Common myeloid progenitor, CD34-positive (primary cell): ENCODE measurements at regions not wholly inside any gene's neighbourhood (a gene's known extent, or its start where the extent isn't known, plus 50 kb on each side); places are given as distances from the start of the nearest gene placed in this dataset.

Source experiments
- CTCF ChIA-PET: fragments of 350-600 bp; sonication (Branson Sonifier 250); formaldehyde crosslinking; loops from one replicate; lab custom pipeline; 2021; ENCODE audit warnings: antibody characterized with exemption; lab: Charles Lee
- POLR2A ChIA-PET: fragments of 350-600 bp; sonication (Branson Sonifier 250); formaldehyde crosslinking; loops from one replicate; lab custom pipeline; 2021; ENCODE audit warnings: antibody characterized with exemption; lab: Charles Lee
- DNase-seq, 3 donors: peaks; one replicate each; pipeline versions ENCODE4 v3.0.0 to v3.0.0-alpha.2; 2013
- H3K27ac ChIP-seq, 2 experiments: 1 replicate in 1 of 2; 2 replicates in 1 of 2; pipeline ENCODE4 v1.7.0; 2013; ENCODE audit warnings: inconsistent platforms in 2 of 2, low read length in 2 of 2, mild to moderate bottlenecking in 2 of 2, low read depth in 1 of 2, moderate library complexity in 1 of 2; ENCODE audit not compliant: severe bottlenecking in 2 of 2, insufficient read depth in 1 of 2, poor library complexity in 1 of 2
- H3K27me3 ChIP-seq, 5 experiments: replicated peaks in 2 of 5; 1 replicate in 3 of 5; 2 replicates in 2 of 5; pipeline versions ENCODE4 v1.6.1 to v1.7.0; 2013; ENCODE audit warnings: low read length in 4 of 5, mild to moderate bottlenecking in 2 of 5, moderate library complexity in 2 of 5, inconsistent platforms in 1 of 5; ENCODE audit not compliant: insufficient read depth in 5 of 5, control insufficient read depth in 4 of 5
- H3K36me3 ChIP-seq, 4 experiments: 1 replicate in 2 of 4; 2 replicates in 2 of 4; pipeline versions ENCODE4 v1.6.1 to v1.7.0; 2013; ENCODE audit warnings: low read length in 3 of 4, control low read depth in 1 of 4, mild to moderate bottlenecking in 1 of 4; ENCODE audit not compliant: control insufficient read depth in 4 of 4, insufficient read depth in 4 of 4
- H3K4me1 ChIP-seq, 4 experiments: 1 replicate in 3 of 4; 2 replicates in 1 of 4; pipeline versions ENCODE4 v1.6.1 to v1.7.1; 2013; ENCODE audit warnings: low read length in 3 of 4, mild to moderate bottlenecking in 3 of 4, control low read depth in 1 of 4, inconsistent platforms in 1 of 4, moderate library complexity in 1 of 4; ENCODE audit not compliant: control insufficient read depth in 4 of 4, insufficient read depth in 4 of 4; ENCODE audit errors: control extremely low read depth in 1 of 4
- H3K4me3 ChIP-seq, 7 experiments: 1 replicate in 4 of 7; 2 replicates in 3 of 7; pipeline versions ENCODE4 v1.5.1 to v1.7.0; 2013; ENCODE audit warnings: mild to moderate bottlenecking in 7 of 7, low read length in 6 of 7, moderate library complexity in 6 of 7, inconsistent platforms in 2 of 7, low read depth in 2 of 7, control low read depth in 1 of 7; ENCODE audit not compliant: insufficient read depth in 4 of 7, control insufficient read depth in 1 of 7; ENCODE audit errors: extremely low read depth in 1 of 7
- H3K9me3 ChIP-seq, 5 experiments: 1 replicate in 4 of 5; 2 replicates in 1 of 5; pipeline versions ENCODE4 v1.6.1 to v1.7.1; 2013; ENCODE audit warnings: low read length in 4 of 5, mild to moderate bottlenecking in 2 of 5, inconsistent platforms in 1 of 5, low read depth in 1 of 5, moderate library complexity in 1 of 5; ENCODE audit not compliant: control insufficient read depth in 4 of 5, insufficient read depth in 2 of 5; ENCODE audit errors: control extremely low read depth in 1 of 5
- WGBS: methylation state at CpG from one replicate; pipeline ENCODE4 v1.1.5; 2013; ENCODE audit not compliant: insufficient coverage; 5-methylcytosine and 5-hydroxymethylcytosine counted together

- no peak overlapping the region for H3K27ac ChIP-seq
- no peaks in the 10 kb centered on the region for H3K4me1 ChIP-seq
- no peaks in the 10 kb centered on the region for H3K36me3 ChIP-seq
- peaks cover 0 to 1% (median 0%) of the 10 kb centered on the region in 5 experiments for H3K9me3 ChIP-seq
- no peak for DNase-seq
- ChIA-PET POLR2A (no interaction called here), CTCF (no interaction called here)
- no peak overlapping the region for H3K4me3 ChIP-seq
- WGBS = 100% methylated on average over 3 of the region's 4 CpGs
- H3K27me3 ChIP-seq = no peaks in the 10 kb centered on the region
These were observed 667.7 kb upstream of the SLIT2 start for GRCh38 chr4:19583827-19584569.

GRCh38 chr4:19580095-19580494 is 671.6 kb upstream of the SLIT2 start:
- POLR2A ChIA-PET = no interaction called here
- WGBS = 93% methylated on average over 3 of the region's 4 CpGs

GRCh38 chr4:19579608-19580007 is 672.1 kb upstream of the SLIT2 start:
- Histone ChIP-seq H3K4me1 (no peaks in the 10 kb centered on the region), H3K27me3 (no peaks in the 10 kb centered on the region), H3K9me3 (peaks cover 0 to 1% (median 0%) of the 10 kb centered on the region in 5 experiments), H3K27ac (no peak overlapping the region), H3K4me3 (no peak overlapping the region), H3K36me3 (no peaks in the 10 kb centered on the region)
- WGBS = no CpG with 5 or more reads among the region's 3 CpGs
- CTCF ChIA-PET = no interaction called here
- POLR2A ChIA-PET = no interaction called here
- no peak for DNase-seq

More at GRCh38 chr4:19580095-19580494, 671.6 kb upstream of the SLIT2 start:
- CTCF ChIA-PET = no interaction called here
- Histone ChIP-seq H3K36me3 (no peaks in the 10 kb centered on the region), H3K9me3 (peaks cover 0 to 1% (median 0%) of the 10 kb centered on the region in 5 experiments), H3K27ac (no peak overlapping the region), H3K4me3 (no peak overlapping the region), H3K4me1 (no peaks in the 10 kb centered on the region), H3K27me3 (no peaks in the 10 kb centered on the region)
- no peak for DNase-seq

- no peaks in the 10 kb centered on the region for H3K27me3 ChIP-seq
- H3K27ac ChIP-seq = no peak overlapping the region
- H3K36me3 ChIP-seq = no peaks in the 10 kb centered on the region
- no peaks in the 10 kb centered on the region for H3K4me1 ChIP-seq
- WGBS = no CpG with 5 or more reads among the region's 1 CpG
- DNase-seq = no peak
- no peak overlapping the region for H3K4me3 ChIP-seq
- ChIA-PET POLR2A (no interaction called here), CTCF (no interaction called here)
- no peaks in the 10 kb centered on the region for H3K9me3 ChIP-seq
These were observed 674.6 kb upstream of the SLIT2 start for GRCh38 chr4:19577097-19577496.

- no peak for DNase-seq
- no peaks in the 10 kb centered on the region for H3K27me3 ChIP-seq
- ChIA-PET CTCF (no interaction called here), POLR2A (no interaction called here)
- 0% methylated on average over 1 of the region's 5 CpGs for WGBS
- no peak overlapping the region for H3K4me3 ChIP-seq
- H3K9me3 ChIP-seq = no peaks in the 10 kb centered on the region
- no peaks in the 10 kb centered on the region for H3K36me3 ChIP-seq
- H3K4me1 ChIP-seq = no peaks in the 10 kb centered on the region
- H3K27ac ChIP-seq = no peak overlapping the region
These were observed 675.8 kb upstream of the SLIT2 start for GRCh38 chr4:19575924-19576323.

- no peak for DNase-seq
- no peaks in the 10 kb centered on the region for H3K27me3 ChIP-seq
- CTCF ChIA-PET = no interaction called here
- no peak overlapping the region for H3K4me3 ChIP-seq
- H3K27ac ChIP-seq = no peak overlapping the region
- no peaks in the 10 kb centered on the region for H3K36me3 ChIP-seq
- H3K4me1 ChIP-seq = no peaks in the 10 kb centered on the region
- H3K9me3 ChIP-seq = no peaks in the 10 kb centered on the region
- POLR2A ChIA-PET = no interaction called here
These were observed 685.7 kb upstream of the SLIT2 start for GRCh38 chr4:19566041-19566440.

- POLR2A ChIA-PET = no interaction called here
- 88% methylated on average over 3 of the region's 3 CpGs for WGBS
- H3K27me3 ChIP-seq = no peaks in the 10 kb centered on the region
- no peaks in the 10 kb centered on the region for H3K36me3 ChIP-seq
- no peaks in the 10 kb centered on the region for H3K9me3 ChIP-seq
- no peaks in the 10 kb centered on the region for H3K4me1 ChIP-seq
- no peak overlapping the region for H3K27ac ChIP-seq
- no peak overlapping the region for H3K4me3 ChIP-seq
- no peak for DNase-seq
- CTCF ChIA-PET = no interaction called here
These were observed 689.2 kb upstream of the SLIT2 start for GRCh38 chr4:19562456-19562855.
